ENCODE measurements at regions not wholly inside any gene's neighbourhood (a gene's known extent, or its start where the extent isn't known, plus 50 kb on each side); places are given as distances from the start of the nearest gene placed in this dataset.

- ChIA-PET CTCF (no interaction called here), POLR2A (interaction anchor here (0.5 kb wide), 1 partner anchor 32 kb away, joined by 10 read pairs; no protein-coding TSS in a partner anchor)
- in situ Hi-C loops (cut with HindIII; ENCODE audit: low pct_unique_long_range_greater_than_20kb, low sequenced_read_pairs), result no loop called here
These were observed 268.4 kb upstream of the ATP11B start for GRCh38 chr3:182524711-182525401.

GRCh38 chr3:182525766-182526374 is 267.4 kb upstream of the ATP11B start:
- TF ChIP-seq REST (IDR thresholded peaks at IDR 0.05; ENCODE audit: insufficient read depth in 1 of 2, low read depth in 2 of 2, low read length in 1 of 2), result no peak
- TF ChIP-seq SIN3A (IDR thresholded peaks at IDR 0.05; ENCODE audit: borderline replicate concordance, insufficient read depth, low read depth, low read length), result no peak
- TF ChIP-seq TCF7L2 (IDR thresholded peaks at IDR 0.05; ENCODE audit: low read depth, low read length), result no peak
- no peak for TF ChIP-seq POLR2AphosphoS5 (IDR thresholded peaks at IDR 0.05; ENCODE audit: low read depth, low read length)
- no peak for TF ChIP-seq CTCF (IDR thresholded peaks at IDR 0.05)
- ChIA-PET CTCF (no interaction called here), POLR2A (no interaction called here)
- in situ Hi-C loops (cut with HindIII; ENCODE audit: low pct_unique_long_range_greater_than_20kb, low sequenced_read_pairs), result no loop called here
- Histone ChIP-seq H3K4me1 (ENCODE audit: control insufficient read depth, insufficient read depth, low read length) (no peaks in the 10 kb centered on the region), H3K9me3 (ENCODE audit: control insufficient read depth, insufficient read depth, low read depth, low read length) (no peaks in the 10 kb centered on the region), H3K36me3 (ENCODE audit: control insufficient read depth, insufficient read depth, low read length) (no peaks in the 10 kb centered on the region), H3K27ac (ENCODE audit: low read length) (no peak overlapping the region), H3K4me3 (ENCODE audit: low read depth in 2 of 2, low read length in 2 of 2) (no peak overlapping the region), H3K27me3 (ENCODE audit: control insufficient read depth, insufficient read depth, low read length) (no peaks in the 10 kb centered on the region; the same call in 1 of the 2 replicates)
- BruUV-seq (replicated peaks), result no TSS peak
- DNase-seq (ENCODE audit: low read depth, low spot score) (no peak), ATAC-seq (no peak)
- intact Hi-C loops (cut with micrococcal nuclease; ENCODE audit: unreplicated experiment), result no loop called here

More at GRCh38 chr3:182524711-182525401, 268.4 kb upstream of the ATP11B start:
- H3K27ac ChIP-seq (ENCODE audit: low read length), result no peak overlapping the region
- no peaks in the 10 kb centered on the region for H3K9me3 ChIP-seq (ENCODE audit: control insufficient read depth, insufficient read depth, low read depth, low read length)
- intact Hi-C loops (cut with micrococcal nuclease; ENCODE audit: unreplicated experiment), result no loop called here
- 0 out of 2 replicates have a peak, but pooled peaks have one; percentile 39 for TF ChIP-seq TCF7L2 (IDR thresholded peaks at IDR 0.05; ENCODE audit: low read depth, low read length)
- no peak for TF ChIP-seq POLR2AphosphoS5 (IDR thresholded peaks at IDR 0.05; ENCODE audit: low read depth, low read length)
- no peaks in the 10 kb centered on the region; the same call in 1 of the 2 replicates for H3K27me3 ChIP-seq (ENCODE audit: control insufficient read depth, insufficient read depth, low read length)
- no TSS peak for BruUV-seq (replicated peaks)
- no peaks in the 10 kb centered on the region for H3K36me3 ChIP-seq (ENCODE audit: control insufficient read depth, insufficient read depth, low read length)
- DNase-seq (ENCODE audit: low read depth, low spot score) (no peak), ATAC-seq (no peak)
- H3K4me1 ChIP-seq (ENCODE audit: control insufficient read depth, insufficient read depth, low read length), result no peaks in the 10 kb centered on the region
- H3K4me3 ChIP-seq (ENCODE audit: low read depth in 2 of 2, low read length in 2 of 2), result no peak overlapping the region

- H3K4me1 ChIP-seq (ENCODE audit: control insufficient read depth, insufficient read depth, low read length), result no peaks in the 10 kb centered on the region
- no peaks in the 10 kb centered on the region for H3K36me3 ChIP-seq (ENCODE audit: control insufficient read depth, insufficient read depth, low read length)
- no peaks in the 10 kb centered on the region for H3K27me3 ChIP-seq (ENCODE audit: control insufficient read depth, insufficient read depth, low read length)
- in situ Hi-C loops (cut with HindIII; ENCODE audit: low pct_unique_long_range_greater_than_20kb, low sequenced_read_pairs) (no loop called here), intact Hi-C loops (cut with micrococcal nuclease; ENCODE audit: unreplicated experiment) (no loop called here)
- BruUV-seq (replicated peaks), result no TSS peak
- ChIA-PET POLR2A (no interaction called here), CTCF (no interaction called here)
- TF ChIP-seq TCF7L2 (IDR thresholded peaks at IDR 0.05; ENCODE audit: low read depth, low read length), result no peak
- TF ChIP-seq POLR2AphosphoS5 (IDR thresholded peaks at IDR 0.05; ENCODE audit: low read depth, low read length), result no peak
- TF ChIP-seq REST (IDR thresholded peaks at IDR 0.05; ENCODE audit: insufficient read depth in 1 of 2, low read depth in 2 of 2, low read length in 1 of 2), result no peak
- TF ChIP-seq CTCF (IDR thresholded peaks at IDR 0.05), result no peak
- no peak for TF ChIP-seq SIN3A (IDR thresholded peaks at IDR 0.05; ENCODE audit: borderline replicate concordance, insufficient read depth, low read depth, low read length)
- no peaks in the 10 kb centered on the region for H3K9me3 ChIP-seq (ENCODE audit: control insufficient read depth, insufficient read depth, low read depth, low read length)
- no peak overlapping the region for H3K27ac ChIP-seq (ENCODE audit: low read length)
- no peak overlapping the region for H3K4me3 ChIP-seq (ENCODE audit: low read depth in 2 of 2, low read length in 2 of 2)
- no peak for DNase-seq (ENCODE audit: low read depth, low spot score)
- ATAC-seq, result no peak
These were observed 265.6 kb upstream of the ATP11B start for GRCh38 chr3:182527745-182528144.

Data from Panc1 (cell line).